ENCODE measurements at regions not wholly inside any gene's neighbourhood (a gene's known extent, or its start where the extent isn't known, plus 50 kb on each side); places are given as distances from the start of the nearest gene placed in this dataset.

DNA sequence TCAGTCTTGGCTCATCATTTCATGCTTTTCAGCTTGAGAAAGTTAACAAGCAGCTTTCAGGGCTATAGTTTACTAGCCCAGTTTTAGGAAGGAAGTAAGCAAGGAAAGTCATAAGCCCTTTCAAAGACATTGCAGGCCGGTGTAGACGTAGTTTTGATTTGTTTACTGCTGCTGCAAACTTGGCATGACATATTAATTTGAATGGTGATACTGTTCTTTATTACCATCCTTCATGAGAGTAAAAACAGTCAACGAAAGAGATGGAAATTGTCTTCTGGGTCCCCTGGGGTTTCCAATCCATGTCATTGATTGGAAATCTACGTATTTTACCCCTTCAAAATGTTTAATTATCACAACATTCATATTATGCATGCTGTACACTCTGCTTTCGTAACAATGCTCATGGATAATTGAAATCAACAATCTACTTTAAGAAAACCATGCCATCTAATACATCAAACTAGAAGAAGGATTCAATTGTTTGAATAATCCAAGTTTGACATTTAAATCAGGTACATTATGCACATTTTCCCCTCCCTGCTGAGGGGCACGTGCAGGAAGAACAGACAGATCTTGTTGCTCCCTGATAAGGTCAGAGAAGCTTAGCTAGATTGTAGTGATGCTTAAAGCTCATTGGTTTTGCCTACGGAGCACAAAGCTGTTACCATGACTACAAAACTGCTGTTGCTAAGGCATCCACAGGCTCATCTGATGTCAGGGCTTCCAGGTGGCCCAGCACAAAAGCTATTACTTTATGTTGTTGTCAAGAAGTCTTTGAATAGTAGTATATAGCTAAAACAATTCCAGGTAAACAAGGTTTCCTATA is 139.9 kb upstream of the PRLR start:
- no peaks in the 10 kb centered on the region for H3K9me3 Mint-ChIP-seq
- CTCF ChIA-PET, result no interaction called here
- no peak overlapping the region for H3K27ac Mint-ChIP-seq
- H3K4me1 Mint-ChIP-seq (ENCODE audit: low read depth), result no peaks in the 10 kb centered on the region
- H3K4me3 Mint-ChIP-seq, result no peak overlapping the region
- H3K36me3 Mint-ChIP-seq, result no peaks in the 10 kb centered on the region
- peaks cover 2% of the 10 kb centered on the region for H3K27me3 Mint-ChIP-seq
- intact Hi-C loops (cut with micrococcal nuclease), result no loop called here
- no peak for DNase-seq
- POLR2A ChIA-PET, result no interaction called here

DNA sequence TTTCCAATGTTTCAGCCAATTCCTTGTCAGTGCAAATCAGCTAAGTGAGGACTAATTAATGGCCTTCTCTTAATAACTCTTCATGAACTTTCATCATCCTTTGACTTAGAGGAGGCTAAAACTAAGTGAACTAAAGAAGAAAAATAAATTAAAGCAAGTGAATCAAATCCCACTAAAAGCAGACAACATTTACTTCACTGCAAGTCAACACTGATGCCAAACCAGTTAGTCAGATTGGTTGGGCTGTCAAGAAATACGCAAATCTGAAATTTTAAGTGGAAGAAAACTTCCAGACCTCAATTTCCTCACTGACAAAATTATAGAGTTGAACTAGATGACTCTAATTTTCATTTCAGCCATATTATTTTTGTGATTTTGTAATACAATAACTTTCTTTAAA is 137.2 kb upstream of the PRLR start:
- intact Hi-C loops (cut with micrococcal nuclease), result no loop called here
- CTCF ChIA-PET, result no interaction called here
- H3K4me3 Mint-ChIP-seq, result no peak overlapping the region
- H3K27me3 Mint-ChIP-seq, result peaks cover 2% of the 10 kb centered on the region
- POLR2A ChIA-PET, result no interaction called here
- DNase-seq, result no peak
- H3K4me1 Mint-ChIP-seq (ENCODE audit: low read depth), result no peaks in the 10 kb centered on the region
- no peaks in the 10 kb centered on the region for H3K36me3 Mint-ChIP-seq
- no peaks in the 10 kb centered on the region for H3K9me3 Mint-ChIP-seq
- no peak overlapping the region for H3K27ac Mint-ChIP-seq

- intact Hi-C loops (cut with micrococcal nuclease), result no loop called here
- ChIA-PET CTCF (no interaction called here), POLR2A (no interaction called here)
- Mint-ChIP-seq H3K9me3 (no peaks in the 10 kb centered on the region), H3K36me3 (no peaks in the 10 kb centered on the region), H3K27ac (no peak overlapping the region), H3K4me1 (ENCODE audit: low read depth) (no peaks in the 10 kb centered on the region), H3K4me3 (no peak overlapping the region), H3K27me3 (peaks cover 2% of the 10 kb centered on the region)
- DNase-seq, result no peak
Measured at GRCh38 chr5:35365758-35366157, 135.5 kb upstream of the PRLR start.

GRCh38 chr5:35364350-35364749 is 134.1 kb upstream of the PRLR start:
- ChIA-PET CTCF (no interaction called here), POLR2A (no interaction called here)
- Mint-ChIP-seq H3K9me3 (no peaks in the 10 kb centered on the region), H3K4me1 (ENCODE audit: low read depth) (no peaks in the 10 kb centered on the region), H3K4me3 (no peak overlapping the region), H3K27me3 (peaks cover 2% of the 10 kb centered on the region), H3K36me3 (no peaks in the 10 kb centered on the region), H3K27ac (no peak overlapping the region)
- intact Hi-C loops (cut with micrococcal nuclease), result no loop called here
- no peak for DNase-seq

DNA sequence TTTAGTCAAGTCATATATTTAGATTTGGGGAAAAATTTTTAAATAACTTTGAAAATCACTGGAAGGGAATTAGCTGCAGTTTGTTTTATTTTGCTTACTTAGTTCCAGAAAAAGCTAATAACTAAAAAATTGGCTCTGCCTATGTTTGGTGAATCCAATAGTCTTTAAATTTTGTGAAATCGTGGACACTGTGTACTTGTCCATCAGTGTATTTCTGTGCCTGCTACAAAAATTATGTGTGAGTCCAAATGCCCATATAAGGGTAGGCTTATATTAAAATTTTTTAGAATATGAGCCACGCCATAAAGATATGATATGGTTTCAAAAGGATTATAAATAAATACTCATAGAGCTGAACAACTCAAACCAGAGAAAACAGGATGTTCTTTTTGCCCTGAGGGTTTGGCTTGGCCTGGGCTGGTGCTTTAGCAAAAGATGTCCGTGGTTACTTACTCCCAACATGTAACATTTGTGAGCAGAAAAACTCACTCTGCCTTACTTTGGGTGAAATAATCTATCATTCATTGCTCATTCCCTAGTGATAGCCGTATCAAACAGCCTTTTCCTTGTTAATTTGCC is 133.2 kb upstream of the PRLR start:
- Mint-ChIP-seq H3K27ac (no peak overlapping the region), H3K4me1 (ENCODE audit: low read depth) (no peaks in the 10 kb centered on the region), H3K36me3 (no peaks in the 10 kb centered on the region), H3K9me3 (no peaks in the 10 kb centered on the region), H3K4me3 (no peak overlapping the region), H3K27me3 (peaks cover 2% of the 10 kb centered on the region)
- ChIA-PET POLR2A (no interaction called here), CTCF (no interaction called here)
- no peak for DNase-seq
- intact Hi-C loops (cut with micrococcal nuclease), result no loop called here

DNA sequence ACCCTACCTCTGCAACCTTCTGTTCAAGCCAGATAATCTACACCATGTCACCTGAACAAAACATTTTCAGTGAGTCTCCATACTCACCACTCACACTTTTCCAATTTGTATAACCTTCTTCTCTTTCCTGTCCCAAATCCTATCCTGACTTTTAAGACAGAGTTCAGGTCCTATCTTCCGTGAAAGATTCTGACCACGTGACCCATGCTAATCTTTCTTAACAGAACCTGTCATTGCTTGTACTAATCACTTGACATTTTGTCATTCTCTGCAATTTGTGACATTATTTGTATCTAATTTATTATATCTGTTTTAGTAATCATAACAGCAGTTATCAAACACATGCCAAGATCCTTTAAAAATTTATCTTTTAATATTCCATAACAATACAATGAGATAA is 132.5 kb upstream of the PRLR start:
- ChIA-PET POLR2A (no interaction called here), CTCF (no interaction called here)
- Mint-ChIP-seq H3K4me1 (ENCODE audit: low read depth) (no peaks in the 10 kb centered on the region), H3K36me3 (no peaks in the 10 kb centered on the region), H3K9me3 (no peaks in the 10 kb centered on the region), H3K4me3 (no peak overlapping the region), H3K27ac (no peak overlapping the region), H3K27me3 (peaks cover 2% of the 10 kb centered on the region)
- no peak for DNase-seq
- intact Hi-C loops (cut with micrococcal nuclease), result no loop called here

DNA sequence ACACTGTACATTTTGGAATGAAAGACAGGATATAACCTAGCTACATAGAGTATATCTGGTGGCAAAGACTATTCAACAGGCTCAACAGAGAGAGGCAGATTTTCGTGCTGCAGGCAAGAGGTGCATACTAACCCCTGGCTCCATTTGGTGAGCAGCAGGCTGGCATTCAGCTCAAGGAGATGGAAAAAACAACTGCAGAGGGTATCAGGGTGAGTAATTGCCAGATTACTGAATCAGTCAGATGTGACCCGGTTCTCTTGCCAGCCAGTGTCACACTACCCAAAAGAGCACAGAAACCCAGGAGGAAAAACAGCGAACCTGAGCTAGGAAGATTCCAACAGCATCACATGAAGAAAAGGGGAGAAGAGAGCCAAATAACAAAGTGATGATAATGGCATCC is 130.4 kb upstream of the PRLR start:
- POLR2A ChIA-PET, result no interaction called here
- H3K9me3 Mint-ChIP-seq, result no peaks in the 10 kb centered on the region
- H3K36me3 Mint-ChIP-seq, result no peaks in the 10 kb centered on the region
- CTCF ChIA-PET, result no interaction called here
- DNase-seq, result no peak
- H3K4me1 Mint-ChIP-seq (ENCODE audit: low read depth), result no peaks in the 10 kb centered on the region
- no peak overlapping the region for H3K27ac Mint-ChIP-seq
- intact Hi-C loops (cut with micrococcal nuclease), result no loop called here
- peaks cover 2% of the 10 kb centered on the region for H3K27me3 Mint-ChIP-seq
- H3K4me3 Mint-ChIP-seq, result no peak overlapping the region

DNA sequence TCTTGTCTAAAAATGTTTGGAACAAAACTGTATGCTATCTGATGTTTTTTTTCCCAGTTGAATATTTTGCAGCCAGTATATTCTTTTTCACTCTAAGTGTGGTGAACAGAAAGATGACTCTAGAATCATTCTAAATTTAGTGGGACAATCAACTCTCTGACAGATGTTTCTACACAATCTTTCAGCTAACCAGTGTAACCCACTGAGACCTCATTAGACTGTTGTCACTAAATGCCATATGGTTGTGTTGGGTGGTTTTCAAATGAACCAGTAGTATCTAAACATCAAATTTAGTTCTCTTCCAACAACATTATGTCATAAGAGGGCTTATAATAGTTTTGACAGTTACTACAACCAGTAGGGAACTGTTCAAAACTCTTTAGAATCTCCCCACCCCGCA is 129.6 kb upstream of the PRLR start:
- Mint-ChIP-seq H3K4me1 (ENCODE audit: low read depth) (no peaks in the 10 kb centered on the region), H3K27ac (no peak overlapping the region), H3K4me3 (no peak overlapping the region), H3K27me3 (peaks cover 2% of the 10 kb centered on the region), H3K9me3 (no peaks in the 10 kb centered on the region), H3K36me3 (no peaks in the 10 kb centered on the region)
- CTCF ChIA-PET, result no interaction called here
- POLR2A ChIA-PET, result no interaction called here
- no peak for DNase-seq
- intact Hi-C loops (cut with micrococcal nuclease), result no loop called here

- CTCF ChIA-PET, result no interaction called here
- intact Hi-C loops (cut with micrococcal nuclease), result no loop called here
Measured at GRCh38 chr5:35357973-35358372, 127.7 kb upstream of the PRLR start.

DNA sequence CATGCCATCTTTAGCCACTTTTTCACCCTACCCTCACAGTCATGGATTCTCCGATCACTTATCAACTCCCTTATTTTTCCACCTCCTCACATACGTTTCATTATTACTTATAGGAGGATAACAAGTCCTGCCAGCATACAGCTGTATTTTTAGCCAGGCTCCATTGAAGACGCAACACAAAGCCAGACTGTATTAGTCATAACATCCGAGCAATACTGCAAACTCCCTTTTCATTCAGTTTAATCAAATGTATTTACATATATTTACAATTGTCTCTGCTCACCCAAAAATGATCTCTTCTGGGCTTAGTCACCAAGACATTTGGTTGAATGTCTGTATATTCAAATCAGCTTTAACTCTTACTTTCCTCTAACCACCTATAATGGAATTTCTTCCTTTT is 126.4 kb upstream of the PRLR start:
- peaks cover 2% of the 10 kb centered on the region for H3K27me3 Mint-ChIP-seq
- no peak overlapping the region for H3K4me3 Mint-ChIP-seq
- ChIA-PET CTCF (no interaction called here), POLR2A (no interaction called here)
- H3K9me3 Mint-ChIP-seq, result peaks cover 15% of the 10 kb centered on the region
- no peaks in the 10 kb centered on the region for H3K4me1 Mint-ChIP-seq (ENCODE audit: low read depth)
- intact Hi-C loops (cut with micrococcal nuclease), result no loop called here
- DNase-seq, result no peak
- H3K36me3 Mint-ChIP-seq, result no peaks in the 10 kb centered on the region
- H3K27ac Mint-ChIP-seq, result no peak overlapping the region

More at GRCh38 chr5:35357973-35358372, 127.7 kb upstream of the PRLR start:
- POLR2A ChIA-PET, result no interaction called here
- Mint-ChIP-seq H3K27ac (no peak overlapping the region), H3K4me1 (ENCODE audit: low read depth) (no peaks in the 10 kb centered on the region), H3K36me3 (no peaks in the 10 kb centered on the region), H3K9me3 (peaks cover 4% of the 10 kb centered on the region), H3K4me3 (no peak overlapping the region), H3K27me3 (peaks cover 2% of the 10 kb centered on the region)
- DNase-seq, result no peak

DNA sequence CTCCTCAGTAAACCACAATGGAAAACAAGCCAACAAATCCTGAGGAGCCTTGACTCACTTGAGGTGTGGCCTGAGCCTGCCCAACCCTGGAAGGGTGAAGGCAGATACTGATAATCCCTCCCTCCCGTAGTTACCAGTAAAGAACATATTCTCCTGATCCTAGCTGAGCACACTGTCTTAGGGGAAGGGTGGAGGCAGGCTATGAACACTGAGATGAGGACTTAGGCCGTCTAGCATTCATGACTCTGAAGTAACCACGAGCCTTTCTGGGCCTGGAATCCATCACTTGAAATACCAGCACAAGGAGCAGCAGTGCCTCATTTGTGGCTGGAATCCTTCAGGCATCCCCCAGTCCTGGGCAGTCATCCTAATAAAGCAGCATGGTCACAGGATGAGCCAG is 124.5 kb upstream of the PRLR start:
- intact Hi-C loops (cut with micrococcal nuclease), result no loop called here
- H3K9me3 Mint-ChIP-seq, result peaks cover 25% of the 10 kb centered on the region
- no peaks in the 10 kb centered on the region for H3K4me1 Mint-ChIP-seq (ENCODE audit: low read depth)
- H3K36me3 Mint-ChIP-seq, result peaks cover 1% of the 10 kb centered on the region
- H3K27ac Mint-ChIP-seq, result no peak overlapping the region
- no peak for DNase-seq
- CTCF ChIA-PET, result no interaction called here
- no peak overlapping the region for H3K4me3 Mint-ChIP-seq
- peaks cover 2% of the 10 kb centered on the region for H3K27me3 Mint-ChIP-seq
- POLR2A ChIA-PET, result no interaction called here

- CTCF ChIA-PET, result no interaction called here
Measured at GRCh38 chr5:35345222-35345621, 114.9 kb upstream of the PRLR start.

GRCh38 chr5:35342664-35343063 is 112.4 kb upstream of the PRLR start:
- no peak overlapping the region for H3K4me3 Mint-ChIP-seq
- no peaks in the 10 kb centered on the region for H3K4me1 Mint-ChIP-seq (ENCODE audit: low read depth)
- no peaks in the 10 kb centered on the region for H3K36me3 Mint-ChIP-seq
- no peak overlapping the region for H3K27ac Mint-ChIP-seq
- CTCF ChIA-PET, result no interaction called here
- no peak for DNase-seq
- H3K27me3 Mint-ChIP-seq, result peaks cover 2% of the 10 kb centered on the region
- intact Hi-C loops (cut with micrococcal nuclease), result no loop called here
- no peaks in the 10 kb centered on the region for H3K9me3 Mint-ChIP-seq
- POLR2A ChIA-PET, result no interaction called here

More at GRCh38 chr5:35345222-35345621, 114.9 kb upstream of the PRLR start:
- Mint-ChIP-seq H3K36me3 (no peaks in the 10 kb centered on the region), H3K9me3 (peaks cover 7% of the 10 kb centered on the region), H3K27me3 (no peaks in the 10 kb centered on the region), H3K27ac (no peak overlapping the region), H3K4me3 (no peak overlapping the region), H3K4me1 (ENCODE audit: low read depth) (no peaks in the 10 kb centered on the region)
- intact Hi-C loops (cut with micrococcal nuclease), result no loop called here
- POLR2A ChIA-PET, result no interaction called here
- no peak for DNase-seq
